HEK293 (cell line): ENCODE measurements at regions not wholly inside any gene's neighbourhood (a gene's known extent, or its start where the extent isn't known, plus 50 kb on each side); places are given as distances from the start of the nearest gene placed in this dataset.

Experiments used
- CTCF ChIA-PET: fragments of 350-600 bp; formaldehyde crosslinking; extraction: SDS; loops from one replicate; lab custom pipeline; 2021; ENCODE audit warnings: antibody characterized with exemption; lab: Yijun Ruan, JAX
- POLR2A ChIA-PET: fragments of 300-600 bp; formaldehyde crosslinking; extraction: SDS; loops from one replicate; lab custom pipeline; 2020; ENCODE audit warnings: antibody characterized with exemption, inconsistent platforms; lab: Yijun Ruan, JAX
- H3K27ac ChIP-seq: fragments of 200-500 bp; sonication (Bioruptor generic); 2 replicates; pipeline ENCODE4 v1.5.1; 2014; ENCODE audit warnings: low read depth, low read length, control low read depth, inconsistent platforms; ENCODE audit errors: extremely low read depth
- H3K36me3 ChIP-seq, 2 experiments: fragments of 200-500 bp in 1 of 2; sonication (Bioruptor generic) in 1 of 2; 1 replicate in 1 of 2; 2 replicates in 1 of 2; pipeline ENCODE4 v1.5.1; 2014 to 2017; ENCODE audit warnings: inconsistent platforms in 2 of 2, low read length in 2 of 2; ENCODE audit not compliant: control insufficient read depth in 2 of 2, insufficient read depth in 1 of 2
- H3K4me1 ChIP-seq: fragments of 200-500 bp; sonication (Bioruptor generic); 2 replicates; pipeline ENCODE4 v1.5.1; 2014; ENCODE audit warnings: mild to moderate bottlenecking, low read length, inconsistent platforms; ENCODE audit not compliant: control insufficient read depth, insufficient read depth
- H3K4me3 ChIP-seq: 2 replicates; pipeline ENCODE4 v1.5.1; 2011; ENCODE audit warnings: low read depth, mild to moderate bottlenecking, control low read depth, low read length, moderate library complexity
- H3K9me3 ChIP-seq: fragments of 200-500 bp; sonication (Bioruptor generic); 2 replicates; pipeline ENCODE4 v1.5.1; 2014; ENCODE audit warnings: low read depth, low read length, inconsistent platforms; ENCODE audit not compliant: control insufficient read depth, insufficient read depth
- ZBTB20 ChIP-seq: fragments of 450-650 bp; formaldehyde crosslinking; IDR thresholded peaks from 2 replicates; pipeline ENCODE4 v1.5.1; 2016; ENCODE audit warnings: missing biosample characterization, missing genetic modification characterization
- ZBTB49 ChIP-seq: fragments of 450-650 bp; formaldehyde crosslinking; IDR thresholded peaks from 2 replicates; pipeline ENCODE4 v1.5.1; 2016; ENCODE audit warnings: missing biosample characterization, missing genetic modification characterization, low read depth
- ZNF140 ChIP-seq: fragments of 450-650 bp; formaldehyde crosslinking; IDR thresholded peaks from 2 replicates; pipeline ENCODE4 v1.5.1; 2016; ENCODE audit warnings: missing biosample characterization, missing genetic modification characterization
- ZNF184 ChIP-seq: fragments of 450-650 bp; IDR thresholded peaks from 2 replicates; pipeline ENCODE4 v1.5.1; 2018; ENCODE audit warnings: missing biosample characterization, mild to moderate bottlenecking, missing genetic modification characterization
- ZNF335 ChIP-seq: fragments of 450-650 bp; formaldehyde crosslinking; conservative IDR thresholded peaks from 2 replicates; pipeline ENCODE4 v1.5.1; 2016; ENCODE audit warnings: missing biosample characterization, missing genetic modification characterization
- ZNF37A ChIP-seq: fragments of 450-650 bp; IDR thresholded peaks from 2 replicates; pipeline ENCODE4 v1.5.1; 2018; ENCODE audit warnings: missing biosample characterization, missing genetic modification characterization
- ZNF404 ChIP-seq: fragments of 450-650 bp; formaldehyde crosslinking; IDR thresholded peaks from 2 replicates; pipeline ENCODE4 v1.5.1; 2017; ENCODE audit warnings: missing biosample characterization, missing genetic modification characterization
- ZNF426 ChIP-seq: fragments of 450-650 bp; formaldehyde crosslinking; IDR thresholded peaks from 2 replicates; pipeline ENCODE4 v1.5.1; 2017; ENCODE audit warnings: missing biosample characterization, missing genetic modification characterization, mild to moderate bottlenecking, inconsistent platforms, moderate library complexity
- ZNF549 ChIP-seq: fragments of 450-650 bp; IDR thresholded peaks from 2 replicates; pipeline ENCODE4 v1.5.1; 2018; ENCODE audit warnings: missing biosample characterization, missing genetic modification characterization, mild to moderate bottlenecking, inconsistent platforms, moderate library complexity
- ZSCAN30 ChIP-seq: fragments of 450-650 bp; IDR thresholded peaks from 2 replicates; pipeline ENCODE4 v1.5.1; 2018; ENCODE audit warnings: missing biosample characterization, mild to moderate bottlenecking, missing genetic modification characterization, moderate library complexity
- TF ChIP-seq, protein P1 (sequence below): fragments of 450-650 bp; formaldehyde crosslinking; IDR thresholded peaks from 2 replicates; pipeline ENCODE4 v1.5.1; 2016; ENCODE audit warnings: missing biosample characterization, missing genetic modification characterization
- TF ChIP-seq, protein P2 (sequence below): fragments of 450-650 bp; formaldehyde crosslinking; IDR thresholded peaks from 2 replicates; pipeline ENCODE4 v1.5.1; 2016; ENCODE audit warnings: missing biosample characterization, missing genetic modification characterization
- TF ChIP-seq, protein P3 (sequence below): sonication (generic); formaldehyde crosslinking; IDR thresholded peaks from 2 replicates; pipeline ENCODE4 v1.8.1; 2022; ENCODE audit warnings: mild to moderate bottlenecking, moderate library complexity, missing genetic modification reagents
- TF ChIP-seq, protein P4 (sequence below): fragments of 450-650 bp; formaldehyde crosslinking; IDR thresholded peaks from 2 replicates; pipeline ENCODE4 v1.5.1; 2016; ENCODE audit warnings: missing biosample characterization, missing genetic modification characterization

DNA sequence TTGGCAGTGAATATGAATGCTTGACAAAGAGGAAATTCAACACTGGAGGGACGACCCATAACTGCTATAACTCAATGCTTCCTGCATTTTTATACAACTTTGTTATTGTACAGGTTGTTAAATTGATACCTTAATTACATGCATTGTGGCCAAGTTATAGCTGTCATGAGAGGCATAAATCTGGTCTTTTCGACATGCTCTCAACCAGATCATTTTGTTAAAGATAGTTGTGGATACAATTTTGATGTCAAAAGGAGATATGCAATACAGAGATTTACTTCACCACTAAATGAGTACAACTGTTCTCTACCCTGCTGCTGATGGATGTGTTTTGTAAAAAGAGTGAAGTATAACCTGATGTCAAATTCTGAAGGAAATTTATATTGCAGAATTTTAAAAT is 946.0 kb downstream of the GALC start:
- POLR2A ChIA-PET: no interaction called here
- CTCF ChIA-PET: interaction anchor here (0.6 kb wide), 1 partner anchor 24 kb away, joined by 3 read pairs; no protein-coding TSS in a partner anchor
- no peak overlapping the region for H3K27ac ChIP-seq

DNA sequence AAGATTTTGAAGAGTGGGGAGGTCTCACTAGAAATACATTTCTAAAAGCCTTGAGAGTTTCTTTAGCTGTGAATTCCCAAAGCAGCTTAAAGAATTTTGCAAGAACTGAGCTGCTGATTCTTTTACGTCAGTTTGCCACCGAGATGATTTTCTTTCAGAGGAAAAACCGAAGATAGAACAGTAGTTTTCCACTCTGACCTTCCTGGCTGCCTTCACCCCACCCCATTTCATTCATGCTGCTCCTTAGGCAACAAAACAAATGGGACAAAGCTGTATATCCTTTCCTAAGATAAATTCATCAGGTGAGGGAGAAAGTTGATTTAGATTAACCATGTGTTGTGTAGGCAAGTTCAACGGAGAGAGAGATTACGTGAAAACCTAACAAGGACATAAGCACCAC is 947.0 kb downstream of the GALC start:
- CTCF ChIA-PET: no interaction called here
- no peak overlapping the region for H3K4me3 ChIP-seq
- H3K27ac ChIP-seq: no peak overlapping the region
- TF ChIP-seq ZBTB49 (tag by site-specific recombination) (no peak), ZNF335 (tag by site-specific recombination) (no peak), ZNF140 (tag by site-specific recombination) (no peak), ZNF549 (tag by site-specific recombination) (no peak)
- H3K9me3 ChIP-seq: no peaks in the 10 kb centered on the region
- POLR2A ChIA-PET: no interaction called here
- no peaks in the 10 kb centered on the region for H3K36me3 ChIP-seq
- no peaks in the 10 kb centered on the region for H3K4me1 ChIP-seq

More for the DNA sequence above, 946.0 kb downstream of the GALC start:
- H3K4me3 ChIP-seq: no peak overlapping the region
- no peaks in the 10 kb centered on the region for H3K9me3 ChIP-seq
- TF ChIP-seq ZNF184 (tag by site-specific recombination) (no peak), ZNF426 (no peak), ZSCAN30 (tag by site-specific recombination) (no peak), ZBTB20 (tag by site-specific recombination) (no peak), ZNF404 (tag by site-specific recombination) (no peak)
- TF ChIP-seq, protein P1, sequence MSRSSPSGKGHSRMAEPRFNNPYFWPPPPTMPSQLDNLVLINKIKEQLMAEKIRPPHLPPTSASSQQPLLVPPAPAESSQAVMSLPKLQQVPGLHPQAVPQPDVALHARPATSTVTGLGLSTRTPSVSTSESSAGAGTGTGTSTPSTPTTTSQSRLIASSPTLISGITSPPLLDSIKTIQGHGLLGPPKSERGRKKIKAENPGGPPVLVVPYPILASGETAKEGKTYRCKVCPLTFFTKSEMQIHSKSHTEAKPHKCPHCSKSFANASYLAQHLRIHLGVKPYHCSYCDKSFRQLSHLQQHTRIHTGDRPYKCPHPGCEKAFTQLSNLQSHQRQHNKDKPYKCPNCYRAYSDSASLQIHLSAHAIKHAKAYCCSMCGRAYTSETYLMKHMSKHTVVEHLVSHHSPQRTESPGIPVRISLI (tag by site-specific recombination): no peak
- TF ChIP-seq, protein P2, sequence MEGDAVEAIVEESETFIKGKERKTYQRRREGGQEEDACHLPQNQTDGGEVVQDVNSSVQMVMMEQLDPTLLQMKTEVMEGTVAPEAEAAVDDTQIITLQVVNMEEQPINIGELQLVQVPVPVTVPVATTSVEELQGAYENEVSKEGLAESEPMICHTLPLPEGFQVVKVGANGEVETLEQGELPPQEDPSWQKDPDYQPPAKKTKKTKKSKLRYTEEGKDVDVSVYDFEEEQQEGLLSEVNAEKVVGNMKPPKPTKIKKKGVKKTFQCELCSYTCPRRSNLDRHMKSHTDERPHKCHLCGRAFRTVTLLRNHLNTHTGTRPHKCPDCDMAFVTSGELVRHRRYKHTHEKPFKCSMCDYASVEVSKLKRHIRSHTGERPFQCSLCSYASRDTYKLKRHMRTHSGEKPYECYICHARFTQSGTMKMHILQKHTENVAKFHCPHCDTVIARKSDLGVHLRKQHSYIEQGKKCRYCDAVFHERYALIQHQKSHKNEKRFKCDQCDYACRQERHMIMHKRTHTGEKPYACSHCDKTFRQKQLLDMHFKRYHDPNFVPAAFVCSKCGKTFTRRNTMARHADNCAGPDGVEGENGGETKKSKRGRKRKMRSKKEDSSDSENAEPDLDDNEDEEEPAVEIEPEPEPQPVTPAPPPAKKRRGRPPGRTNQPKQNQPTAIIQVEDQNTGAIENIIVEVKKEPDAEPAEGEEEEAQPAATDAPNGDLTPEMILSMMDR (tag by site-specific recombination): no peak
- TF ChIP-seq, protein P3, sequence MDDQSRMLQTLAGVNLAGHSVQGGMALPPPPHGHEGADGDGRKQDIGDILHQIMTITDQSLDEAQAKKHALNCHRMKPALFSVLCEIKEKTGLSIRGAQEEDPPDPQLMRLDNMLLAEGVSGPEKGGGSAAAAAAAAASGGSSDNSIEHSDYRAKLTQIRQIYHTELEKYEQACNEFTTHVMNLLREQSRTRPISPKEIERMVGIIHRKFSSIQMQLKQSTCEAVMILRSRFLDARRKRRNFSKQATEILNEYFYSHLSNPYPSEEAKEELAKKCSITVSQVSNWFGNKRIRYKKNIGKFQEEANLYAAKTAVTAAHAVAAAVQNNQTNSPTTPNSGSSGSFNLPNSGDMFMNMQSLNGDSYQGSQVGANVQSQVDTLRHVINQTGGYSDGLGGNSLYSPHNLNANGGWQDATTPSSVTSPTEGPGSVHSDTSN (CRISPR knock-in tag): no peak
- TF ChIP-seq, protein P4, sequence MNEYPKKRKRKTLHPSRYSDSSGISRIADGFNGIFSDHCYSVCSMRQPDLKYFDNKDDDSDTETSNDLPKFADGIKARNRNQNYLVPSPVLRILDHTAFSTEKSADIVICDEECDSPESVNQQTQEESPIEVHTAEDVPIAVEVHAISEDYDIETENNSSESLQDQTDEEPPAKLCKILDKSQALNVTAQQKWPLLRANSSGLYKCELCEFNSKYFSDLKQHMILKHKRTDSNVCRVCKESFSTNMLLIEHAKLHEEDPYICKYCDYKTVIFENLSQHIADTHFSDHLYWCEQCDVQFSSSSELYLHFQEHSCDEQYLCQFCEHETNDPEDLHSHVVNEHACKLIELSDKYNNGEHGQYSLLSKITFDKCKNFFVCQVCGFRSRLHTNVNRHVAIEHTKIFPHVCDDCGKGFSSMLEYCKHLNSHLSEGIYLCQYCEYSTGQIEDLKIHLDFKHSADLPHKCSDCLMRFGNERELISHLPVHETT (tag by site-specific recombination): no peak
- no peaks in the 10 kb centered on the region for H3K36me3 ChIP-seq
- no peaks in the 10 kb centered on the region for H3K4me1 ChIP-seq

DNA sequence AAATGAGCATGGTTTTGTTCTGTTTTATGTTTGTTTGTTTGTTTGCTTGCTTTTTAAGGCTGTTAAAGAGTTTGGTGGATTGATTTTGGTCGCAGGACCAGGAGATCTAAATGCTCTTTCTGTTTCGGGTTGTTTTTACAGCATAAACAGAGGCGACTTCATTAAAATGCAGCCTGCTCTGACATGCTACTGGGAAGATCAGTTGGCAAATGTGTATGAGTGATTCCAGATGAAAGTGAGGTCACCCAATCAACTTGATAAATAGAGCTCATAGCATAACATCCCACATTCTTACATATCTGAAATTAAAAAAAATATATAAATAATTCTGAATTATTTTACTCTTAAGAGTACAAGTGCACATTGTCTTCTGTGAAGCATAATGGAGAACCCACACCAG is 947.7 kb downstream of the GALC start:
- no peaks in the 10 kb centered on the region for H3K4me1 ChIP-seq
- no peaks in the 10 kb centered on the region for H3K9me3 ChIP-seq
- CTCF ChIA-PET: no interaction called here
- no peak for TF ChIP-seq ZNF37A
- no peak overlapping the region for H3K4me3 ChIP-seq
- no peak overlapping the region for H3K27ac ChIP-seq
- no peaks in the 10 kb centered on the region for H3K36me3 ChIP-seq
- POLR2A ChIA-PET: no interaction called here
